ENCODE measurements at regions not wholly inside any gene's neighbourhood (a gene's known extent, or its start where the extent isn't known, plus 50 kb on each side); places are given as distances from the start of the nearest gene placed in this dataset.

GRCh38 chr3:178233371-178234071 is 302.7 kb upstream of the KCNMB2 start:
- Histone ChIP-seq H3K4me3 (no peak overlapping the region), H3K36me3 (no peaks in the 10 kb centered on the region), H3K9me3 (peaks cover 0 to 9% of the 10 kb centered on the region in 2 donors), H3K27me3 (no peaks in the 10 kb centered on the region), H3K4me1 (peaks cover 0 to 7% of the 10 kb centered on the region in 2 donors), H3K27ac (no peak overlapping the region)
- no peak for TF ChIP-seq CTCF (IDR thresholded peaks at IDR 0.05)
- DNase-seq (ENCODE audit: low spot score): no peak

- Histone ChIP-seq H3K4me3 (peak overlapping the region in 1 of 2 donors; percentile 19), H3K4me1 (peaks cover 0 to 7% of the 10 kb centered on the region in 2 donors), H3K9me3 (no peaks in the 10 kb centered on the region), H3K27ac (no peak overlapping the region), H3K36me3 (no peaks in the 10 kb centered on the region), H3K27me3 (no peaks in the 10 kb centered on the region)
- DNase-seq (ENCODE audit: low spot score): no peak
- TF ChIP-seq CTCF (IDR thresholded peaks at IDR 0.05): no peak
Observed at GRCh38 chr3:178236555-178237277, 299.5 kb upstream of the KCNMB2 start.

- TF ChIP-seq CTCF (IDR thresholded peaks at IDR 0.05): no peak
Observed at GRCh38 chr3:178238179-178238578, 298.1 kb upstream of the KCNMB2 start.

GRCh38 chr3:178244733-178245709 is 291.2 kb upstream of the KCNMB2 start:
- Histone ChIP-seq H3K36me3 (no peaks in the 10 kb centered on the region), H3K4me3 (no peak overlapping the region), H3K9me3 (no peaks in the 10 kb centered on the region), H3K4me1 (no peaks in the 10 kb centered on the region), H3K27ac (no peak overlapping the region), H3K27me3 (no peaks in the 10 kb centered on the region)
- no peak for TF ChIP-seq CTCF (IDR thresholded peaks at IDR 0.05)
- DNase-seq (ENCODE audit: low spot score): no peak

More at GRCh38 chr3:178238179-178238578, 298.1 kb upstream of the KCNMB2 start:
- H3K27ac ChIP-seq: no peak overlapping the region
- no peaks in the 10 kb centered on the region for H3K27me3 ChIP-seq
- H3K9me3 ChIP-seq: no peaks in the 10 kb centered on the region
- peaks cover 0 to 7% of the 10 kb centered on the region in 2 donors for H3K4me1 ChIP-seq
- no peaks in the 10 kb centered on the region for H3K36me3 ChIP-seq
- H3K4me3 ChIP-seq: no peak overlapping the region
- no peak for DNase-seq (ENCODE audit: low spot score)

- no peak for DNase-seq (ENCODE audit: low spot score)
- Histone ChIP-seq H3K36me3 (no peaks in the 10 kb centered on the region), H3K27ac (no peak overlapping the region), H3K27me3 (no peaks in the 10 kb centered on the region), H3K4me1 (no peaks in the 10 kb centered on the region), H3K4me3 (no peak overlapping the region), H3K9me3 (no peaks in the 10 kb centered on the region)
- TF ChIP-seq CTCF (IDR thresholded peaks at IDR 0.05): no peak
Observed at GRCh38 chr3:178246004-178246403, 290.2 kb upstream of the KCNMB2 start.
